Transverse colon (tissue), 4 donors: ENCODE measurements at regions not wholly inside any gene's neighbourhood (a gene's known extent, or its start where the extent isn't known, plus 50 kb on each side); places are given as distances from the start of the nearest gene placed in this dataset.

Experiments
- DNase-seq: peaks from one replicate; pipeline ENCODE4 v3.0.0-alpha.2; 2019
- H3K27ac ChIP-seq, 4 donors: fragments of 200-600 bp; sonication (generic); 2 replicates each; pipeline ENCODE4 v1.5.1; 2016 to 2018; ENCODE audit warnings: inconsistent platforms in 4 of 4
- H3K27me3 ChIP-seq: fragments of 200-600 bp; sonication (generic); 2 replicates; pipeline ENCODE4 v1.5.1; 2017; ENCODE audit warnings: inconsistent platforms
- H3K36me3 ChIP-seq, 4 donors: fragments of 200-600 bp; sonication (generic); 2 replicates each; pipeline ENCODE4 v1.5.1; 2017 to 2019; ENCODE audit warnings: inconsistent platforms in 4 of 4
- H3K4me1 ChIP-seq, 4 donors: fragments of 200-600 bp; sonication (generic); 2 replicates each; pipeline ENCODE4 v1.5.1; 2017 to 2020; ENCODE audit warnings: inconsistent platforms in 4 of 4
- H3K4me3 ChIP-seq, 4 donors: fragments of 200-600 bp; sonication (generic); 1 replicate in 1 of 4; 2 replicates in 3 of 4; pipeline versions ENCODE4 v1.5.1 to v1.6.1; 2017 to 2019; ENCODE audit warnings: inconsistent platforms in 4 of 4
- H3K9me3 ChIP-seq, 2 donors: fragments of 200-600 bp; sonication (generic); 2 replicates each; pipeline ENCODE4 v1.5.1; 2017 to 2019; ENCODE audit warnings: inconsistent platforms in 2 of 2
- EP300 ChIP-seq: sonication (generic); formaldehyde crosslinking; IDR thresholded peaks from one replicate; pipeline ENCODE4 v1.6.1; 2017; ENCODE audit warnings: antibody characterized with exemption, low read depth
- POLR2A ChIP-seq: fragments of 450-650 bp; IDR thresholded peaks from one replicate; pipeline ENCODE4 v1.6.1; 2016; ENCODE audit warnings: antibody characterized with exemption, mild to moderate bottlenecking, moderate library complexity
- POLR2AphosphoS5 ChIP-seq, 3 donors: sonication (generic); formaldehyde crosslinking; IDR thresholded peaks; one replicate each; pipeline ENCODE4 v1.6.1; 2016; ENCODE audit warnings: antibody characterized with exemption in 3 of 3
- WGBS, 2 donors: methylation state at CpG; one replicate each; pipeline ENCODE4 v1.1.5; 2018; ENCODE audit warnings: low coverage in 1 of 2; 5-methylcytosine and 5-hydroxymethylcytosine counted together
- in situ Hi-C, 4 donors: fragments of 200-750 bp; cut with MboI; loops; one replicate each; pipeline versions ENCODE4 v1.15.0 to v1.15.1; 2017; ENCODE audit warnings: low sequenced_read_pairs in 3 of 4, low pct_ligation_motif_present in 1 of 4, low pct_unique_long_range_greater_than_20kb in 1 of 4
- intact Hi-C: fragments of 100-400 bp; cut with DNase I; formaldehyde crosslinking; loops from one replicate; pipeline ENCODE4 v1.15.1; 2023; ENCODE audit warnings: low total_unique reads
- TF ChIP-seq, protein P1 (sequence below), 5 experiments: fragments of 200-600 bp in 3 of 5; fragments of 450-650 bp in 2 of 5; sonication (generic) in 3 of 5; IDR thresholded peaks; 1 replicate in 2 of 5; 2 replicates in 3 of 5; pipeline ENCODE4 v1.5.1; 2016 to 2017; ENCODE audit warnings: antibody characterized with exemption in 5 of 5, inconsistent platforms in 3 of 5, mild to moderate bottlenecking in 2 of 5, moderate library complexity in 1 of 5

DNA sequence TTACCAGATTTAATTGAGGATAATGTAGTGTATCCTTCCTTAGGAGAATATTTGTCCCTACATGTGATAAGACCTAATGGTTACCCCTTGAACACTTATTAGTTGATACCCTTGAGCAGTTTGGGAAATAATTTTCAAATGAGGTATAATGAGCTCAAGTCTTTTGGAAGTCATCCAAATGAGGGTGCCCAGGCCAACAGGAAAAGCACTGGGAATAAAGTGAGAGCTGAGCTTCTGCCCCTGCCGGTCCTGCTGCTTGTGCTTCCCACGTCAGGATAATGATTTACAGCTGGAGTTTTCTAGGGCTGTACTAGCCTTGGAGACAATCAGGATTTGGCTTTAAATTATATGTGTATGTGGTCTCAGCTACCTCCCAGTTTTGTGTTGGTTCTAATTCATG, 178.8 kb upstream of the FRMD6 start:
- no peak overlapping the region for H3K27ac ChIP-seq
- WGBS, 2 donors, result 25% methylated on average over 2 of the region's 2 CpGs; no CpG with 5 or more reads in 1 of the 2 donors
- H3K27me3 ChIP-seq, result no peaks in the 10 kb centered on the region
- peaks cover 0 to 3% (median 0%) of the 10 kb centered on the region in 4 donors for H3K4me1 ChIP-seq
- no peak overlapping the region for H3K4me3 ChIP-seq
- no peaks in the 10 kb centered on the region for H3K36me3 ChIP-seq
- no peaks in the 10 kb centered on the region for H3K9me3 ChIP-seq
- DNase-seq, result no peak
- intact Hi-C loops (no loop called here), in situ Hi-C loops (no loop called here)
- no peak for TF ChIP-seq POLR2AphosphoS5 (IDR thresholded peaks at IDR 0.05)
- TF ChIP-seq, protein P1, sequence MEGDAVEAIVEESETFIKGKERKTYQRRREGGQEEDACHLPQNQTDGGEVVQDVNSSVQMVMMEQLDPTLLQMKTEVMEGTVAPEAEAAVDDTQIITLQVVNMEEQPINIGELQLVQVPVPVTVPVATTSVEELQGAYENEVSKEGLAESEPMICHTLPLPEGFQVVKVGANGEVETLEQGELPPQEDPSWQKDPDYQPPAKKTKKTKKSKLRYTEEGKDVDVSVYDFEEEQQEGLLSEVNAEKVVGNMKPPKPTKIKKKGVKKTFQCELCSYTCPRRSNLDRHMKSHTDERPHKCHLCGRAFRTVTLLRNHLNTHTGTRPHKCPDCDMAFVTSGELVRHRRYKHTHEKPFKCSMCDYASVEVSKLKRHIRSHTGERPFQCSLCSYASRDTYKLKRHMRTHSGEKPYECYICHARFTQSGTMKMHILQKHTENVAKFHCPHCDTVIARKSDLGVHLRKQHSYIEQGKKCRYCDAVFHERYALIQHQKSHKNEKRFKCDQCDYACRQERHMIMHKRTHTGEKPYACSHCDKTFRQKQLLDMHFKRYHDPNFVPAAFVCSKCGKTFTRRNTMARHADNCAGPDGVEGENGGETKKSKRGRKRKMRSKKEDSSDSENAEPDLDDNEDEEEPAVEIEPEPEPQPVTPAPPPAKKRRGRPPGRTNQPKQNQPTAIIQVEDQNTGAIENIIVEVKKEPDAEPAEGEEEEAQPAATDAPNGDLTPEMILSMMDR (IDR thresholded peaks at IDR 0.05), result no peak
- no peak for TF ChIP-seq POLR2A
- TF ChIP-seq EP300, result no peak

DNA sequence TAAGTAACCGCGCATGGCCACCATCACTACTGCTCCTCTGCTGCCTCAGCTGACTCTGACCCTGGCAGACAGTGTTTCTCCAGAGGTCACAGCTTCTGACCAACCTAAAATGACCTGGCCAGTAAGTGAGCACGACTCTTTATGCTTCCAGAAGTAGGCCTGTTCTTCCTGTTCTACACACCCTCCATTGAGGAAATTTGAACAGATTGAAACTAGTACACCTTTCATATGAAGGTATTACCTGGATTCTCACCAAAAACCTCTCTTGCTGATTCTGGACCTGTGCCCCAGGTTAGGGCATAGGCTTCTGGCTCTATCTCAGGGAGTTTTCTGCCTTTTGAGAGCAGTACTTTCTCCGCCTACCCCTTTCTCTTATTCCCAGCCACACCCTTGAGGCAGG, 178.4 kb upstream of the FRMD6 start:
- DNase-seq, result no peak
- in situ Hi-C loops, result no loop called here
- Histone ChIP-seq H3K27ac (no peak overlapping the region), H3K27me3 (no peaks in the 10 kb centered on the region), H3K9me3 (no peaks in the 10 kb centered on the region), H3K4me3 (no peak overlapping the region), H3K4me1 (peaks cover 0 to 3% (median 0%) of the 10 kb centered on the region in 4 donors), H3K36me3 (no peaks in the 10 kb centered on the region)
- TF ChIP-seq EP300, result no peak
- no peak for TF ChIP-seq POLR2A
- no peak for TF ChIP-seq POLR2AphosphoS5 (IDR thresholded peaks at IDR 0.05)
- WGBS, 2 donors, result 79 to 81% methylated on average over 4 of the region's 4 CpGs
- intact Hi-C loops, result no loop called here

DNA sequence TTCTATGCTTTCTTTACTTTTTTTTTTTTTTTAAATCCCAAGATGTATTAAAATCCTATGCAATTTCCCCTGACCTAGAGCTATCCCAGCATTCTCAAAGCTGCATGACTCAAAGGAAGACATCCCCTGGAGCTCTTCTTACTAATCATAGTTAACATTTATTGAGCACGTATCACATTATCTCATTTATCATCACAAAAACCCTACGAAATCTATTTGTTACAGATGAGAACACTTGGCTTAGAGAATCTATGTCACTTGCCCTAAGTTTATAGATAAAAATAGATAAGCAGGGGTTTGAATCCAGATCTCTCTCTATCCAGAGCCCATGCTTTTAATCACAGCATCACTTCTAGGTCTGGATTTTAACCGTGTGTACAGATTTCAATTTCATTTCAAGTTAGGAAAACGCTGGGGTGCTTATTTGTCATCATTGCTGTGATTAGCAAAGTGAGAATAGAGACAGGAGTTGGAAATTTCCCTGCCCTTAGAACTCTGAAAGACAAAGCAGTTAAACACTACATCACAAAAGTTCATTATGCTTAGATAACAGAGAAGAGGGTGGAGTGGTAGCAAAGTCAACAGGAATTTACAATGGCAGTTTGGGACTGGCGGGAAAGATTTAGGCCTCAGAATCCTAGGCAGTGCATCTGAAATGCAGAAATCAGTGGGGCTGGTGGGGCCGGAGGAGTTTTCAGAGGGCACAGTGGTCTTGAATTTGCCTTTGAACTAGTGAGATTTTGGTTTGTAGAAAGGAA, 177.7 kb upstream of the FRMD6 start:
- no peak for DNase-seq
- Histone ChIP-seq H3K9me3 (no peaks in the 10 kb centered on the region), H3K36me3 (no peaks in the 10 kb centered on the region), H3K4me3 (no peak overlapping the region), H3K27ac (no peak overlapping the region), H3K27me3 (no peaks in the 10 kb centered on the region), H3K4me1 (peaks cover 0 to 3% (median 0%) of the 10 kb centered on the region in 4 donors)
- TF ChIP-seq, protein P1 (IDR thresholded peaks at IDR 0.05), result no peak
- TF ChIP-seq POLR2A (no peak), EP300 (no peak), POLR2AphosphoS5 (IDR thresholded peaks at IDR 0.05) (no peak)
- in situ Hi-C loops (no loop called here), intact Hi-C loops (no loop called here)
- 54 to 61% methylated on average over 4 to 6 of the region's 6 CpGs for WGBS, 2 donors

DNA sequence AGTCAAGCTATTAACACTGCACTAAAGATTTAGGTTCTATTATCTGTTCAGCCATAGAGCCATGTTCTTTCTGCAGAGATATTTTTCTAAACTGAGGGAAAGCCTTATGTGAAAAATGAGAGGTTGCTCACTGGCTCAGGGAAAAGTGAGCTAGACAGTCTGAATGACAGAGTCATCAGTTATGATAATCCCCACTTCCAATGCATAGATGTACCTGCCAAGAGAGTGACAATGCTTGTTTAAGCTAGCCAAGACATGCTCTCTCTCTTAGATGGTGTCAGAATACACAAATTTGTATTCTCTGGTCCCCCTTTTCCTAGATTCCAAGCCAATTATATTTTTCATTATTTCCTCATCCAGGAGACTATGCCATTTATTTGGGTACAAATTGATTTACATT, 176.9 kb upstream of the FRMD6 start:
- no peak for TF ChIP-seq POLR2AphosphoS5 (IDR thresholded peaks at IDR 0.05)
- TF ChIP-seq, protein P1 (IDR thresholded peaks at IDR 0.05), result no peak
- no peak for TF ChIP-seq EP300
- TF ChIP-seq POLR2A, result no peak
- H3K9me3 ChIP-seq, result no peaks in the 10 kb centered on the region
- intact Hi-C loops, result no loop called here
- no peak overlapping the region for H3K4me3 ChIP-seq
- no peak for DNase-seq
- H3K4me1 ChIP-seq, result peaks cover 0 to 3% (median 0%) of the 10 kb centered on the region in 4 donors
- H3K27me3 ChIP-seq, result no peaks in the 10 kb centered on the region
- no peak overlapping the region for H3K27ac ChIP-seq
- in situ Hi-C loops, result no loop called here
- no peaks in the 10 kb centered on the region for H3K36me3 ChIP-seq

DNA sequence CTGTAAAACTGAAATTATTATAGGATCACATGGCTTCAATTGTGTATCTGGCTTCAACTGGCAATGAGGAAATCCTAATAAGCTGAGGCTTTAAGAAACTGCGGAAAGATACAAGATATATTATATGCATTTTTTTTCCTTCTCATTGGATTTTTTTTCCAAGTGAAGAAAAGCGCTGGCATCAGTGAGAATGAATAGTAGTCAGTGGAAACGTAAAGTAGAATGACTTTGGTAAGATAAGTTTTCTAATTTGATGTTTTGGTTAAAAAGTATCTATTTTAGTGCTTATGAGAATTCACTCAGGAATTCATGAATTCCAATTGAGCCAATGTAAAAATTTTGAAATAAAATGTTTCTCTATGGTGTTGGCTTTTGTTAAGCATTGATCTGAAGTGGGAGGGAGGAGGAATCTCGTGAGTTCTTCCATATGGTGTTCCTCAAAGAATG, 173.5 kb upstream of the FRMD6 start:
- no peak overlapping the region for H3K4me3 ChIP-seq
- no peak for TF ChIP-seq POLR2A
- peaks cover 0 to under 1% (median 0%) of the 10 kb centered on the region in 4 donors for H3K4me1 ChIP-seq
- no peaks in the 10 kb centered on the region for H3K27me3 ChIP-seq
- WGBS, 2 donors, result 80 to 86% methylated on average over 4 of the region's 4 CpGs
- H3K27ac ChIP-seq, result no peak overlapping the region
- no peak for DNase-seq
- intact Hi-C loops, result no loop called here
- H3K36me3 ChIP-seq, result no peaks in the 10 kb centered on the region
- in situ Hi-C loops, result no loop called here
- no peaks in the 10 kb centered on the region for H3K9me3 ChIP-seq
